SK-N-SH (cell line): ENCODE measurements at regions not wholly inside any gene's neighbourhood (a gene's known extent, or its start where the extent isn't known, plus 50 kb on each side); places are given as distances from the start of the nearest gene placed in this dataset.

Experiments
- CTCF ChIA-PET: fragments of 300-600, 350-600 bp; formaldehyde crosslinking; extraction: SDS; loops from one replicate; lab custom pipeline; 2021; lab: Yijun Ruan, JAX
- POLR2A ChIA-PET: fragments of 350-600 bp; sonication (Branson Sonifier 250); formaldehyde crosslinking; extraction: SDS; loops from one replicate; lab custom pipeline; 2020; ENCODE audit warnings: antibody characterized with exemption, inconsistent platforms; lab: Yijun Ruan, JAX
- DNase-seq: peaks from one replicate; pipeline ENCODE4 v3.0.0; 2012
- H2AFZ ChIP-seq: fragments of 200-600 bp; sonication (generic); 2 replicates; pipeline ENCODE4 v1.8.1; 2016; ENCODE audit warnings: antibody characterized with exemption, mild to moderate bottlenecking, low read depth
- H3F3A ChIP-seq: fragments of 200-600 bp; sonication (generic); replicated peaks from 2 replicates; pipeline ENCODE3; 2016; ENCODE audit warnings: antibody characterized with exemption, mild to moderate bottlenecking; ENCODE audit not compliant: insufficient read depth
- H3K27ac ChIP-seq, 2 experiments: fragments of 200-500 bp in 1 of 2; fragments of 200-600 bp in 1 of 2; sonication (Bioruptor generic) in 1 of 2; sonication (generic), shearing (Covaris generic) in 1 of 2; 2 replicates each; pipeline versions ENCODE4 v1.5.1 to v1.6.1; 2014 to 2016; ENCODE audit warnings: low read depth in 2 of 2, inconsistent platforms in 1 of 2, low read length in 1 of 2, mild to moderate bottlenecking in 1 of 2, mixed read lengths in 1 of 2
- H3K27me3 ChIP-seq: fragments of 200-600 bp; sonication (generic), shearing (Covaris generic); 2 replicates; pipeline ENCODE4 v1.6.1; 2016; ENCODE audit warnings: mixed run types; ENCODE audit not compliant: insufficient read depth
- H3K36me3 ChIP-seq, 2 experiments: fragments of 200-500 bp in 1 of 2; fragments of 200-600 bp in 1 of 2; sonication (Bioruptor generic) in 1 of 2; sonication (generic) in 1 of 2; replicated peaks in 1 of 2; 2 replicates each; pipeline versions ENCODE3 to v1.5.1; 2014 to 2016; ENCODE audit warnings: low read length in 1 of 2, mild to moderate bottlenecking in 1 of 2; ENCODE audit not compliant: insufficient read depth in 2 of 2, control insufficient read depth in 1 of 2
- H3K4me1 ChIP-seq, 2 experiments: fragments of 200-500 bp in 1 of 2; fragments of 200-600 bp in 1 of 2; sonication (Bioruptor generic) in 1 of 2; sonication (generic), shearing (Covaris generic) in 1 of 2; 2 replicates each; pipeline versions ENCODE4 v1.5.1 to v1.6.1; 2014 to 2016; ENCODE audit warnings: low read depth in 1 of 2, low read length in 1 of 2, mixed run types in 1 of 2; ENCODE audit not compliant: insufficient read depth in 2 of 2, control insufficient read depth in 1 of 2
- H3K4me2 ChIP-seq: fragments of 200-600 bp; sonication (generic), shearing (Covaris generic); 2 replicates; pipeline ENCODE4 v1.6.1; 2017; ENCODE audit warnings: mixed run types
- H3K4me3 ChIP-seq, 2 experiments: fragments of 200-500 bp in 1 of 2; fragments of 200-600 bp in 1 of 2; sonication (Bioruptor generic) in 1 of 2; sonication (generic), shearing (Covaris generic) in 1 of 2; 2 replicates each; pipeline versions ENCODE4 v1.5.1 to v1.8.1; 2014 to 2016; ENCODE audit warnings: low read depth in 2 of 2, inconsistent platforms in 1 of 2, low read length in 1 of 2, mild to moderate bottlenecking in 1 of 2, mixed read lengths in 1 of 2, moderate library complexity in 1 of 2
- H3K79me2 ChIP-seq: fragments of 200-600 bp; sonication (generic); 2 replicates; pipeline ENCODE4 v1.8.1; 2017; ENCODE audit warnings: mild to moderate bottlenecking; ENCODE audit not compliant: insufficient read depth
- H3K9ac ChIP-seq: fragments of 200-600 bp; sonication (generic); 2 replicates; pipeline ENCODE4 v1.6.1; 2017; ENCODE audit warnings: mixed run types
- H3K9me2 ChIP-seq: fragments of 200-600 bp; sonication (generic); 2 replicates; pipeline ENCODE4 v1.6.1; 2017; ENCODE audit warnings: mixed run types
- H3K9me3 ChIP-seq: fragments of 200-600 bp; sonication (generic); 2 replicates; pipeline ENCODE4 v1.6.1; 2017; ENCODE audit warnings: mixed run types, mild to moderate bottlenecking, moderate library complexity
- H4K20me1 ChIP-seq: fragments of 200-600 bp; sonication (generic); 2 replicates; pipeline ENCODE4 v1.6.1; 2017; ENCODE audit warnings: mild to moderate bottlenecking, mixed run types; ENCODE audit not compliant: insufficient read depth
- EP300 ChIP-seq, 2 experiments: IDR thresholded peaks; 2 replicates each; pipeline versions ENCODE4 v1.4.0 to v1.6.1; 2012; ENCODE audit warnings: borderline replicate concordance in 1 of 2, low read depth in 1 of 2, low read length in 1 of 2
- FOSL2 ChIP-seq: IDR thresholded peaks from 2 replicates; pipeline ENCODE4 v1.4.0; 2012; ENCODE audit warnings: low read depth, mild to moderate bottlenecking, moderate library complexity, borderline replicate concordance
- FOXJ3 ChIP-seq: sonication (generic); formaldehyde crosslinking; IDR thresholded peaks from 2 replicates; pipeline ENCODE4 v1.5.1; 2020; ENCODE audit warnings: mild to moderate bottlenecking, missing genetic modification reagents
- FOXM1 ChIP-seq: IDR thresholded peaks from 2 replicates; pipeline ENCODE4 v1.4.0; 2012; ENCODE audit warnings: low read depth, mild to moderate bottlenecking
- GABPA ChIP-seq: IDR thresholded peaks from 2 replicates; pipeline ENCODE4 v1.4.0; 2012; ENCODE audit warnings: low read depth, mild to moderate bottlenecking
- IRF3 ChIP-seq: fragments of 150-350 bp; IDR thresholded peaks from 2 replicates; pipeline ENCODE4 v1.6.1; 2016; ENCODE audit warnings: mild to moderate bottlenecking, low read depth, low read length
- JUND ChIP-seq: IDR thresholded peaks from 2 replicates; pipeline ENCODE4 v1.4.0; 2012
- MEF2A ChIP-seq: IDR thresholded peaks from 2 replicates; pipeline ENCODE4 v1.4.0; 2012; ENCODE audit warnings: low read depth, borderline replicate concordance
- NRF1 ChIP-seq: IDR thresholded peaks from 2 replicates; pipeline ENCODE4 v1.6.1; 2012; ENCODE audit warnings: low read depth, mild to moderate bottlenecking, low read length
- RAD21 ChIP-seq: IDR thresholded peaks from 2 replicates; pipeline ENCODE4 v1.6.1; 2012; ENCODE audit warnings: mild to moderate bottlenecking, low read length
- RFX5 ChIP-seq: IDR thresholded peaks from 2 replicates; pipeline ENCODE4 v1.6.1; 2012; ENCODE audit warnings: mild to moderate bottlenecking, improper control_type of control experiment, low read length
- RXRA ChIP-seq: IDR thresholded peaks from 2 replicates; pipeline ENCODE4 v1.4.0; 2012; ENCODE audit warnings: low read depth, mild to moderate bottlenecking, borderline replicate concordance
- SIN3A ChIP-seq: IDR thresholded peaks from 2 replicates; pipeline ENCODE4 v1.6.1; 2012; ENCODE audit warnings: low read depth, mild to moderate bottlenecking, low read length, moderate library complexity, borderline replicate concordance
- SMC3 ChIP-seq: IDR thresholded peaks from 2 replicates; pipeline ENCODE4 v1.6.1; 2012; ENCODE audit warnings: low read depth, low read length, improper control_type of control experiment
- TCF12 ChIP-seq: IDR thresholded peaks from 2 replicates; pipeline ENCODE4 v1.4.0; 2012
- TEAD4 ChIP-seq: IDR thresholded peaks from 2 replicates; pipeline ENCODE4 v1.4.0; 2012; ENCODE audit warnings: mild to moderate bottlenecking, borderline replicate concordance; ENCODE audit not compliant: insufficient read depth
- YY1 ChIP-seq: IDR thresholded peaks from 2 replicates; pipeline ENCODE4 v1.4.0; 2012; ENCODE audit warnings: low read depth, mild to moderate bottlenecking
- WGBS: methylation state at CpG from one replicate; pipeline ENCODE4 v1.1.6; 2017; ENCODE audit warnings: low lambda C conversion rate; 5-methylcytosine and 5-hydroxymethylcytosine counted together
- TF ChIP-seq, protein P1 (sequence below): IDR thresholded peaks from 2 replicates; pipeline ENCODE4 v1.6.1; 2012; ENCODE audit warnings: mild to moderate bottlenecking, low read depth, low read length, moderate library complexity

DNA sequence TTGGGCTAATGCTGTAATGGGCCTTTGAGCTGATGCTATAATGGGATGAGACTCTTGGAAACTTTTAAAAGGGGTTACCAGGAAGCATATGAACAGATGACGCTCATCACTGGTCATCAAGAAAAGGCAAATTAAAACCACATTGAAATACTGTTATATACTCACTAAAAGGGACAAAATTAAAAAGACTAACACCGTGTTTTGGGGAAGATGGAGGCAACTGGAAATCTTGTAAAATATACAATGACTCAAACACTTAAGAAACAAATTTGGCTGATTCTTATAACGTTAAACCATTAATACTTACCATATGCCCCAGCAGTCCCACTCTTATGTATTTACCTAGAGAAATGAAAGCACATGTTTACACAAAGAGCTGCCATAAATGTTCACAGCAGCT, 207.2 kb upstream of the GPRIN3 start:
- 49% methylated on average over 3 of the region's 3 CpGs for WGBS
- Histone ChIP-seq H3K36me3 (no peaks in the 10 kb centered on the region), H3K9ac (no peak overlapping the region), H3K4me1 (no peaks in the 10 kb centered on the region; a peak in 1 of 4 replicates), H4K20me1 (no peaks in the 10 kb centered on the region), H3K4me2 (no peak overlapping the region), H3K9me2 (no peaks in the 10 kb centered on the region), H3K4me3 (no peak overlapping the region)
- no peak for TF ChIP-seq NRF1
- no peak for TF ChIP-seq FOSL2
- TF ChIP-seq FOXM1 = no peak
- TF ChIP-seq TCF12 = no peak
- TF ChIP-seq EP300 (IDR thresholded peaks at IDR 0.05; ENCODE audit: borderline replicate concordance in 1 of 2, low read depth in 1 of 2, low read length in 1 of 2) = no peak
- no peak for TF ChIP-seq YY1
- TF ChIP-seq RAD21 = no peak
- no peak for TF ChIP-seq RFX5
- TF ChIP-seq MEF2A = no peak
- no peak for TF ChIP-seq GABPA
- TF ChIP-seq SIN3A = no peak
- TF ChIP-seq JUND = no peak
- no peak for TF ChIP-seq SMC3
- TF ChIP-seq, protein P1, sequence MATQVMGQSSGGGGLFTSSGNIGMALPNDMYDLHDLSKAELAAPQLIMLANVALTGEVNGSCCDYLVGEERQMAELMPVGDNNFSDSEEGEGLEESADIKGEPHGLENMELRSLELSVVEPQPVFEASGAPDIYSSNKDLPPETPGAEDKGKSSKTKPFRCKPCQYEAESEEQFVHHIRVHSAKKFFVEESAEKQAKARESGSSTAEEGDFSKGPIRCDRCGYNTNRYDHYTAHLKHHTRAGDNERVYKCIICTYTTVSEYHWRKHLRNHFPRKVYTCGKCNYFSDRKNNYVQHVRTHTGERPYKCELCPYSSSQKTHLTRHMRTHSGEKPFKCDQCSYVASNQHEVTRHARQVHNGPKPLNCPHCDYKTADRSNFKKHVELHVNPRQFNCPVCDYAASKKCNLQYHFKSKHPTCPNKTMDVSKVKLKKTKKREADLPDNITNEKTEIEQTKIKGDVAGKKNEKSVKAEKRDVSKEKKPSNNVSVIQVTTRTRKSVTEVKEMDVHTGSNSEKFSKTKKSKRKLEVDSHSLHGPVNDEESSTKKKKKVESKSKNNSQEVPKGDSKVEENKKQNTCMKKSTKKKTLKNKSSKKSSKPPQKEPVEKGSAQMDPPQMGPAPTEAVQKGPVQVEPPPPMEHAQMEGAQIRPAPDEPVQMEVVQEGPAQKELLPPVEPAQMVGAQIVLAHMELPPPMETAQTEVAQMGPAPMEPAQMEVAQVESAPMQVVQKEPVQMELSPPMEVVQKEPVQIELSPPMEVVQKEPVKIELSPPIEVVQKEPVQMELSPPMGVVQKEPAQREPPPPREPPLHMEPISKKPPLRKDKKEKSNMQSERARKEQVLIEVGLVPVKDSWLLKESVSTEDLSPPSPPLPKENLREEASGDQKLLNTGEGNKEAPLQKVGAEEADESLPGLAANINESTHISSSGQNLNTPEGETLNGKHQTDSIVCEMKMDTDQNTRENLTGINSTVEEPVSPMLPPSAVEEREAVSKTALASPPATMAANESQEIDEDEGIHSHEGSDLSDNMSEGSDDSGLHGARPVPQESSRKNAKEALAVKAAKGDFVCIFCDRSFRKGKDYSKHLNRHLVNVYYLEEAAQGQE = no peak
- TF ChIP-seq, all 33 proteins: peak for 0
- H3K79me2 ChIP-seq = no peaks in the 10 kb centered on the region
- no peak overlapping the region for H2AFZ ChIP-seq
- no peaks in the 10 kb centered on the region for H3K9me3 ChIP-seq
- H3F3A ChIP-seq = no peaks in the 10 kb centered on the region
- POLR2A ChIA-PET = no interaction called here
- CTCF ChIA-PET = interaction anchor here (0.7 kb wide), 1 partner anchor 355 kb away, joined by 3 read pairs; no protein-coding TSS in a partner anchor
- no peak for DNase-seq
- no peak overlapping the region for H3K27ac ChIP-seq
- H3K27me3 ChIP-seq = no peaks in the 10 kb centered on the region

- TF ChIP-seq TCF12 (no peak), RFX5 (no peak), SIN3A (no peak), TEAD4 (no peak), RAD21 (no peak), IRF3 (no peak), FOXJ3 (no peak), GABPA (no peak), RXRA (no peak)
- no peaks in the 10 kb centered on the region for H3K9me2 ChIP-seq
- H3K9me3 ChIP-seq = no peaks in the 10 kb centered on the region
- WGBS = 66% methylated on average over 7 of the region's 7 CpGs
- H3K27ac ChIP-seq = no peak overlapping the region
- no peaks in the 10 kb centered on the region for H3F3A ChIP-seq
- H4K20me1 ChIP-seq = no peaks in the 10 kb centered on the region
- H3K9ac ChIP-seq = no peak overlapping the region
- H3K36me3 ChIP-seq = no peaks in the 10 kb centered on the region
- no peak overlapping the region for H2AFZ ChIP-seq
- ChIA-PET POLR2A (no interaction called here), CTCF (no interaction called here)
- no peak for DNase-seq
- no peaks in the 10 kb centered on the region; a peak in 1 of 4 replicates for H3K4me1 ChIP-seq
- no peaks in the 10 kb centered on the region for H3K27me3 ChIP-seq
- no peaks in the 10 kb centered on the region for H3K79me2 ChIP-seq
- no peak overlapping the region for H3K4me3 ChIP-seq
- H3K4me2 ChIP-seq = no peak overlapping the region
Measured at GRCh38 chr4:89511776-89512175, 204.2 kb upstream of the GPRIN3 start.
